ENCODE measurements at regions not wholly inside any gene's neighbourhood (a gene's known extent, or its start where the extent isn't known, plus 50 kb on each side); places are given as distances from the start of the nearest gene placed in this dataset.

GRCh38 chr2:103363639-103364038 is 601.8 kb downstream of the TMEM182 start:
- Histone ChIP-seq H4K20me1 (ENCODE audit: insufficient read depth) (no peaks in the 10 kb centered on the region), H3K36me3 (ENCODE audit: insufficient read depth) (no peaks in the 10 kb centered on the region), H3K27ac (no peak overlapping the region), H3K9ac (no peak overlapping the region), H3K79me2 (ENCODE audit: insufficient read depth, low read depth) (no peaks in the 10 kb centered on the region), H3K27me3 (ENCODE audit: insufficient read depth, low read depth) (no peaks in the 10 kb centered on the region), H3K4me3 (IDR thresholded peaks at IDR 0.05; ENCODE audit: insufficient read depth, low read depth, low read length) (no peak overlapping the region), H3K4me1 (ENCODE audit: low read depth, poor library complexity, severe bottlenecking) (no peaks in the 10 kb centered on the region), H3K4me2 (no peak overlapping the region), H2AFZ (ENCODE audit: low read depth) (no peak overlapping the region)
- no peak for TF ChIP-seq CTCF (conservative IDR thresholded peaks at IDR 0.05; ENCODE audit: low read depth, low read length)

- no peak overlapping the region for H3K4me2 ChIP-seq
- no peaks in the 10 kb centered on the region for H3K36me3 ChIP-seq (ENCODE audit: insufficient read depth)
- H3K79me2 ChIP-seq (ENCODE audit: insufficient read depth, low read depth), result no peaks in the 10 kb centered on the region
- H3K4me1 ChIP-seq (ENCODE audit: low read depth, poor library complexity, severe bottlenecking), result no peaks in the 10 kb centered on the region
- H3K27ac ChIP-seq, result no peak overlapping the region
- no peak overlapping the region for H2AFZ ChIP-seq (ENCODE audit: low read depth)
- H4K20me1 ChIP-seq (ENCODE audit: insufficient read depth), result no peaks in the 10 kb centered on the region
- no peaks in the 10 kb centered on the region for H3K27me3 ChIP-seq (ENCODE audit: insufficient read depth, low read depth)
- no peak overlapping the region for H3K4me3 ChIP-seq (IDR thresholded peaks at IDR 0.05; ENCODE audit: insufficient read depth, low read depth, low read length)
- TF ChIP-seq CTCF (conservative IDR thresholded peaks at IDR 0.05; ENCODE audit: low read depth, low read length), result no peak
- H3K9ac ChIP-seq, result no peak overlapping the region
These were observed 602.3 kb downstream of the TMEM182 start for GRCh38 chr2:103364177-103364576.

GRCh38 chr2:103365071-103365470 is 603.2 kb downstream of the TMEM182 start:
- no peaks in the 10 kb centered on the region for H3K79me2 ChIP-seq (ENCODE audit: insufficient read depth, low read depth)
- no peaks in the 10 kb centered on the region for H3K27me3 ChIP-seq (ENCODE audit: insufficient read depth, low read depth)
- H3K9ac ChIP-seq, result no peak overlapping the region
- no peak overlapping the region for H3K4me3 ChIP-seq (IDR thresholded peaks at IDR 0.05; ENCODE audit: insufficient read depth, low read depth, low read length)
- no peak overlapping the region for H3K4me2 ChIP-seq
- no peaks in the 10 kb centered on the region for H3K36me3 ChIP-seq (ENCODE audit: insufficient read depth)
- no peak for TF ChIP-seq CTCF (conservative IDR thresholded peaks at IDR 0.05; ENCODE audit: low read depth, low read length)
- H4K20me1 ChIP-seq (ENCODE audit: insufficient read depth), result no peaks in the 10 kb centered on the region
- no peaks in the 10 kb centered on the region for H3K4me1 ChIP-seq (ENCODE audit: low read depth, poor library complexity, severe bottlenecking)
- no peak overlapping the region for H3K27ac ChIP-seq
- H2AFZ ChIP-seq (ENCODE audit: low read depth), result no peak overlapping the region

- no peak for TF ChIP-seq CTCF (conservative IDR thresholded peaks at IDR 0.05; ENCODE audit: low read depth, low read length)
- H3K4me1 ChIP-seq (ENCODE audit: low read depth, poor library complexity, severe bottlenecking), result no peaks in the 10 kb centered on the region
- H3K4me2 ChIP-seq, result no peak overlapping the region
- H3K4me3 ChIP-seq (IDR thresholded peaks at IDR 0.05; ENCODE audit: insufficient read depth, low read depth, low read length), result no peak overlapping the region
- H4K20me1 ChIP-seq (ENCODE audit: insufficient read depth), result no peaks in the 10 kb centered on the region
- H3K27ac ChIP-seq, result no peak overlapping the region
- H3K9ac ChIP-seq, result no peak overlapping the region
- H3K36me3 ChIP-seq (ENCODE audit: insufficient read depth), result no peaks in the 10 kb centered on the region
- no peaks in the 10 kb centered on the region for H3K79me2 ChIP-seq (ENCODE audit: insufficient read depth, low read depth)
- no peaks in the 10 kb centered on the region for H3K27me3 ChIP-seq (ENCODE audit: insufficient read depth, low read depth)
- no peak overlapping the region for H2AFZ ChIP-seq (ENCODE audit: low read depth)
These were observed 606.0 kb downstream of the TMEM182 start for GRCh38 chr2:103367877-103368276.

- Histone ChIP-seq H3K79me2 (ENCODE audit: insufficient read depth, low read depth) (no peaks in the 10 kb centered on the region), H3K36me3 (ENCODE audit: insufficient read depth) (no peaks in the 10 kb centered on the region), H3K9ac (no peak overlapping the region), H4K20me1 (ENCODE audit: insufficient read depth) (no peaks in the 10 kb centered on the region), H3K27ac (no peak overlapping the region), H3K27me3 (ENCODE audit: insufficient read depth, low read depth) (no peaks in the 10 kb centered on the region), H2AFZ (ENCODE audit: low read depth) (no peak overlapping the region), H3K4me2 (no peak overlapping the region), H3K4me3 (IDR thresholded peaks at IDR 0.05; ENCODE audit: insufficient read depth, low read depth, low read length) (no peak overlapping the region), H3K4me1 (ENCODE audit: low read depth, poor library complexity, severe bottlenecking) (no peaks in the 10 kb centered on the region)
- no peak for TF ChIP-seq CTCF (conservative IDR thresholded peaks at IDR 0.05; ENCODE audit: low read depth, low read length)
These were observed 621.7 kb downstream of the TMEM182 start for GRCh38 chr2:103383541-103383940.
